ENCODE measurements at regions not wholly inside any gene's neighbourhood (a gene's known extent, or its start where the extent isn't known, plus 50 kb on each side); places are given as distances from the start of the nearest gene placed in this dataset.
"Not testable (repeated sequence)": the region's sequence is repeated elsewhere in the genome, so short reads cannot be mapped to it uniquely, and the experiment has no call there.

DNA sequence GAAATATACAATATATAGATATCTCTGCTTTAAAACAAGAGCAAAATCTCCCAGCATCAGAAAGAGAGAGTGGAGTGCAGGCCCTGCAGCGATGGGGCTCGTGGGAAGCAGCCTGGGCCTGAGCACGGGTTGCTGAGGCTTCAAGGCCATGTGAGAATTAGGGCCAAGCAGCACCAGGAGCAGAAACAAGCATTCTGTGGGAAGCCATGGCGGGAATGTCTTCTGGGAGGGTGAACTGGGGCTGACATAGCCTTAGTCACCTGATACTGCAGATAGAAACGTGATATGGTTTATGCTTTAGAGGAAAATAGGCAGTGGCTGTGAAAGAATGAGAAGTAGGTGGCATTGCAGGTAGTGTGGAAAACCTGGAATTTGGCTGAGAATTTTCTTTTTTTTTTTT is 472.3 kb downstream of the IRS2 start:
- Histone ChIP-seq H3K4me1 (no peaks in the 10 kb centered on the region), H3K9me3 (no peaks in the 10 kb centered on the region), H3K27ac (no peak overlapping the region), H3K4me3 (no peak overlapping the region), H3K27me3 (no peaks in the 10 kb centered on the region), H3K36me3 (no peaks in the 10 kb centered on the region)
- TF ChIP-seq, protein P1, sequence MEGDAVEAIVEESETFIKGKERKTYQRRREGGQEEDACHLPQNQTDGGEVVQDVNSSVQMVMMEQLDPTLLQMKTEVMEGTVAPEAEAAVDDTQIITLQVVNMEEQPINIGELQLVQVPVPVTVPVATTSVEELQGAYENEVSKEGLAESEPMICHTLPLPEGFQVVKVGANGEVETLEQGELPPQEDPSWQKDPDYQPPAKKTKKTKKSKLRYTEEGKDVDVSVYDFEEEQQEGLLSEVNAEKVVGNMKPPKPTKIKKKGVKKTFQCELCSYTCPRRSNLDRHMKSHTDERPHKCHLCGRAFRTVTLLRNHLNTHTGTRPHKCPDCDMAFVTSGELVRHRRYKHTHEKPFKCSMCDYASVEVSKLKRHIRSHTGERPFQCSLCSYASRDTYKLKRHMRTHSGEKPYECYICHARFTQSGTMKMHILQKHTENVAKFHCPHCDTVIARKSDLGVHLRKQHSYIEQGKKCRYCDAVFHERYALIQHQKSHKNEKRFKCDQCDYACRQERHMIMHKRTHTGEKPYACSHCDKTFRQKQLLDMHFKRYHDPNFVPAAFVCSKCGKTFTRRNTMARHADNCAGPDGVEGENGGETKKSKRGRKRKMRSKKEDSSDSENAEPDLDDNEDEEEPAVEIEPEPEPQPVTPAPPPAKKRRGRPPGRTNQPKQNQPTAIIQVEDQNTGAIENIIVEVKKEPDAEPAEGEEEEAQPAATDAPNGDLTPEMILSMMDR (IDR thresholded peaks at IDR 0.05), result no peak
- DNase-seq (ENCODE audit: low spot score), result no peak

DNA sequence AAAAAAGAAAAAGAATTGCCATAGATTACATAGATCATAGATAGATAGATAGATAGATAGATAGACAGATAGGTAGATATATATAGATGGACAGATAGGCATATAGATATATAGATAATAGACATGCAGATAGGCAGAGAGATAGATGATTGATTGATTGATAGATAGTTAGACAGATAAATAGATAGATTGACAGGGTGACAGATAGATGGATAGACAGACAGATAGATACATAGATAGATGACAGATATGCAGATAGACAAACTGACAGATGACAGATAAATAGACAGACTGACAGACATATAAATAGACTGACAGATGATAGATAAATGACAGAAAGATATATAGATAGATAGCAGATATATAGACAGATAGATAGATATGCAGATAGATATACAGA is 474.0 kb downstream of the IRS2 start:
- H3K27ac ChIP-seq, result no peak overlapping the region
- H3K36me3 ChIP-seq, result no peaks in the 10 kb centered on the region
- H3K4me3 ChIP-seq, result no peak overlapping the region
- no peaks in the 10 kb centered on the region for H3K27me3 ChIP-seq
- no peaks in the 10 kb centered on the region for H3K4me1 ChIP-seq
- no peak for DNase-seq (ENCODE audit: low spot score)
- H3K9me3 ChIP-seq, result no peaks in the 10 kb centered on the region
- TF ChIP-seq, protein P1 (IDR thresholded peaks at IDR 0.05), result no peak

DNA sequence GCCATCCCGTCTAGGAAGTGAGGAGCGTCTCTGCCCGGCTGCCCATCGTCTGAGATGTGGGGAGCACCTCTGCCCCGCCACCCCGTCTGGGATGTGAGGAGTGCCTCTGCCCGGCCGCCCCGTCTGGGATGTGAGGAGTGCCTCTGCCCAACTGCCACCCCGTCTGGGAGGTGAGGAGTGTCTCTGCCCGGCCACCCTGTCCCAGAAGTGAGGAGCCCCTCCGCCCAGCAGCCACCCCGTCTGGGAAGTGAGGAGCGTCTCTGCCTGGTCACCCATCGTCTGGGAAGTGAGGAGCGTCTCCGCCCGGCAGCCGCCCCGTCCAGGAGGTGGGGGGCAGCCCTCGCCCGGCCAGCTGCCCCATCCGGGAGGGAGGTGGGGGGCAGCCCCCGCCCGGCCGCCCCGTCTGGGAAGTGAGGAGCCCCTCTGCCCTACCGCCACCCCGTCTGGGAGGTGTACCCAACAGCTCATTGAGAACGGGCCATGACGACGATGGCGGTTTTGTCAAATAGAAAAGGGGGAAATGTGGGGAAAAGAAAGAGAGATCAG is 474.9 kb downstream of the IRS2 start:
- not testable (repeated sequence) for H3K4me3 ChIP-seq; H3K27me3 ChIP-seq; H3K27ac ChIP-seq; DNase-seq (ENCODE audit: low spot score); H3K4me1 ChIP-seq; H3K9me3 ChIP-seq; H3K36me3 ChIP-seq

DNA sequence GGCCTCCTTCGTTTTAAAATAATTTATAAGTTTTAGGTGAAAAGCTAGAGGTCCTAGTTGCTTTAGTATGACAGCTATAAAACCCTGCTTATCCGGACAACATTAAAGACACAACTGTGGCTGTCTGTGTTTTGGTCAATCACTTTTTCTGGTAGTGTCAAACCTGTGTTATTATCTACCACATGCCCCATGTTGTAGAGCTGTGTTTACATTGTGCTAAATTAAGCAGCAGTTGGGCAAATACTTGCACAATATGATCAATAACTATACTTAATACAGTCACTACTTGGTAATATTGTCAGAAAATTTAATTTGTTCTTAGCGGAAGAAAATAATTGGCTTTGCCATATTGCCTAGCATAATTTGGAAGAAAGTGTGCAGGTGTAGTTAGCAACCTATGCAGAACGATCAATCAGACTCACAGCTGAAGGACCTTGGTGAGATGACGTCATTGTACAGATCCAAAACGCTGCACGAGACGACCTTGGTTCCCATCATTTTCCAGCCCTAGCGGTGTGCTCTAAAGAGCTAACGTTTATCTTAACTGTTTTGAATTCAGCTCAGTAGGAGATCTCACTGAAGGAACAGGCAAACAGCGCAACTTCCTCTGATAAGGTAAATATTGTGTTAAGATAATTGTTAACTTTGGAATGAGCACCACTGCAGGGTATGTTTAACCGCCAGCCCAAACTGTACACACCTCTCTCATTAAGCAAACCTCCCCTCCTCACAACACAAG is 476.6 kb downstream of the IRS2 start:
- no peaks in the 10 kb centered on the region for H3K36me3 ChIP-seq
- DNase-seq (ENCODE audit: low spot score), result no peak
- H3K9me3 ChIP-seq, result no peaks in the 10 kb centered on the region
- H3K4me3 ChIP-seq, result no peak overlapping the region
- H3K27ac ChIP-seq, result no peak overlapping the region
- no peaks in the 10 kb centered on the region for H3K4me1 ChIP-seq
- H3K27me3 ChIP-seq, result no peaks in the 10 kb centered on the region
- TF ChIP-seq, protein P1 (IDR thresholded peaks at IDR 0.05), result no peak

DNA sequence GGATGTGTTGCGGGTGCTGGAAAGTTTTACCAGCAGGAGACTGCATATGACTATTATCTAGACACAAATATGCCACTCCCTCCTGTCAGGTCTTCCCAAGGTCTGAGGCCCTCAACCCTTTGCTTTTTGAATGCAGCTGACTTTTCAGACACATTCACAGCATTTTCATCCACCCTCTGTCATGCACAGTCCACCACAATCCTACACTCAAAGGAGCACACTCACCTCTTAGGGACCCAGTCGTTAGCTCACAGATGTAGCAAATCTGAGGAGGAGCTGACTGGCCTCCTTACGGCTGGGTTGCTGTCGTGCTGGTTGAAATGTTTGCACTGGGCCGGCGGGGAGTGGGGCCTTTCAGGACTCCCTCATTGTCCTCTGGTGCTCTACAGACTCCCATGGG is 479.4 kb downstream of the IRS2 start:
- TF ChIP-seq, protein P1 (IDR thresholded peaks at IDR 0.05), result no peak
- no peaks in the 10 kb centered on the region for H3K27me3 ChIP-seq

DNA sequence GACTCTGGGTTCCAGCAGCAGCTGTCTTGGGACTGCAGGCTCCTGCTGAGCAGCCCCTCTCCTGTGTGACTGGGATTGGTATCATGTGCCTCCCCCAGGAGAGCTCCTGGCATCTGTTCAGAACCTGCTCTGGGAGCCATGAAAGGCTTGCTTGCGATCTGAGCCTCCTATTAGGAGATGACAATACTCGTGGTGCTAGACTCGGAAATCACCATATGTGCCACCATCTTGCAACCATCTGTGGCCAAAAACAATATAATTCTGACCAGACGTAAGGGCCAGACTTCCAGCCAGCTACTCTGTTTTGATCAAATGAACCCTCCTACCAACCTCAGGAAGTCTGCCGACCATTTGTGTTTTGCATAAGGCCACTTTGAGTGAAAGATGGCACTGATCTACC is 484.7 kb downstream of the IRS2 start:
- DNase-seq (ENCODE audit: low spot score), result no peak
- TF ChIP-seq, protein P1 (IDR thresholded peaks at IDR 0.05), result no peak
- H3K4me1 ChIP-seq, result no peaks in the 10 kb centered on the region

More for the DNA sequence above, 479.4 kb downstream of the IRS2 start:
- no peak for DNase-seq (ENCODE audit: low spot score)
- Histone ChIP-seq H3K36me3 (no peaks in the 10 kb centered on the region), H3K4me1 (no peaks in the 10 kb centered on the region), H3K27ac (no peak overlapping the region), H3K9me3 (no peaks in the 10 kb centered on the region), H3K4me3 (no peak overlapping the region)

More for the DNA sequence above, 484.7 kb downstream of the IRS2 start:
- Histone ChIP-seq H3K4me3 (no peak overlapping the region), H3K36me3 (no peaks in the 10 kb centered on the region), H3K27ac (no peak overlapping the region), H3K27me3 (no peaks in the 10 kb centered on the region), H3K9me3 (no peaks in the 10 kb centered on the region)
